Fibroblast of skin of scalp (primary cell): ENCODE measurements at regions not wholly inside any gene's neighbourhood (a gene's known extent, or its start where the extent isn't known, plus 50 kb on each side); places are given as distances from the start of the nearest gene placed in this dataset.
"Not testable (repeated sequence)": the region's sequence is repeated elsewhere in the genome, so short reads cannot be mapped to it uniquely, and the experiment has no call there.

ENCODE experiments used
- DNase-seq: peaks from one replicate; pipeline ENCODE4 v3.0.0-alpha.2; 2013

- DNase-seq = no peak
These were observed 1883.4 kb downstream of the STIM2 start for GRCh38 chr4:28744066-28744465.

GRCh38 chr4:28754376-28754775, 1893.7 kb downstream of the STIM2 start:
- no peak for DNase-seq

- DNase-seq = no peak
These were observed 1894.4 kb downstream of the STIM2 start for GRCh38 chr4:28755081-28755480.

- no peak for DNase-seq
These were observed 1898.4 kb downstream of the STIM2 start for GRCh38 chr4:28759064-28759463.

GRCh38 chr4:28760003-28760402, 1899.4 kb downstream of the STIM2 start:
- DNase-seq = no peak

GRCh38 chr4:28772066-28772465, 1911.4 kb downstream of the STIM2 start:
- DNase-seq = peak; percentile 54

- DNase-seq = no peak
These were observed 1912.1 kb downstream of the STIM2 start for GRCh38 chr4:28772788-28773187.

- DNase-seq = no peak
These were observed 1913.7 kb downstream of the STIM2 start for GRCh38 chr4:28774344-28774743.

- no peak for DNase-seq
These were observed 1915.4 kb downstream of the STIM2 start for GRCh38 chr4:28776004-28776403.

GRCh38 chr4:28784188-28784587, 1923.5 kb downstream of the STIM2 start:
- no peak for DNase-seq

- no peak for DNase-seq
These were observed 1927.3 kb downstream of the STIM2 start for GRCh38 chr4:28787947-28788346.

GRCh38 chr4:28788929-28789490, 1928.4 kb downstream of the STIM2 start:
- DNase-seq = no peak

GRCh38 chr4:28792917-28793597, 1927.1 kb upstream of the PCDH7 start:
- DNase-seq = no peak

- DNase-seq = no peak
These were observed 1920.5 kb upstream of the PCDH7 start for GRCh38 chr4:28799696-28800095.

GRCh38 chr4:28811025-28811424, 1909.1 kb upstream of the PCDH7 start:
- no peak for DNase-seq

GRCh38 chr4:28822163-28822562, 1898.0 kb upstream of the PCDH7 start:
- no peak for DNase-seq

- no peak for DNase-seq
These were observed 1892.3 kb upstream of the PCDH7 start for GRCh38 chr4:28827866-28828265.

- DNase-seq = no peak
These were observed 1888.3 kb upstream of the PCDH7 start for GRCh38 chr4:28831867-28832266.

- DNase-seq = no peak
These were observed 1887.7 kb upstream of the PCDH7 start for GRCh38 chr4:28832444-28832843.

- DNase-seq = no peak
These were observed 1886.0 kb upstream of the PCDH7 start for GRCh38 chr4:28834120-28834519.

- DNase-seq = no peak
These were observed 1884.7 kb upstream of the PCDH7 start for GRCh38 chr4:28835501-28835900.

GRCh38 chr4:28842271-28842670, 1877.9 kb upstream of the PCDH7 start:
- DNase-seq = no peak

- no peak for DNase-seq
These were observed 1875.0 kb upstream of the PCDH7 start for GRCh38 chr4:28845158-28845557.

- DNase-seq = not testable (repeated sequence)
These were observed 1863.1 kb upstream of the PCDH7 start for GRCh38 chr4:28857028-28857427.

- DNase-seq = peak; percentile 41
These were observed 1851.3 kb upstream of the PCDH7 start for GRCh38 chr4:28868841-28869240.
